Stimulated activated CD8-positive, alpha-beta memory T cell treated with anti-CD3 and anti-CD28 coated beads, Interleukin-4, amount 100 ng/mL, for 48 hours (primary cell): ENCODE measurements at regions not wholly inside any gene's neighbourhood (a gene's known extent, or its start where the extent isn't known, plus 50 kb on each side); places are given as distances from the start of the nearest gene placed in this dataset.
"Not testable (repeated sequence)": the region's sequence is repeated elsewhere in the genome, so short reads cannot be mapped to it uniquely, and the experiment has no call there.

Experiments
- DNase-seq: peaks from one replicate; pipeline ENCODE4 v3.0.0-alpha.2; 2020

DNA sequence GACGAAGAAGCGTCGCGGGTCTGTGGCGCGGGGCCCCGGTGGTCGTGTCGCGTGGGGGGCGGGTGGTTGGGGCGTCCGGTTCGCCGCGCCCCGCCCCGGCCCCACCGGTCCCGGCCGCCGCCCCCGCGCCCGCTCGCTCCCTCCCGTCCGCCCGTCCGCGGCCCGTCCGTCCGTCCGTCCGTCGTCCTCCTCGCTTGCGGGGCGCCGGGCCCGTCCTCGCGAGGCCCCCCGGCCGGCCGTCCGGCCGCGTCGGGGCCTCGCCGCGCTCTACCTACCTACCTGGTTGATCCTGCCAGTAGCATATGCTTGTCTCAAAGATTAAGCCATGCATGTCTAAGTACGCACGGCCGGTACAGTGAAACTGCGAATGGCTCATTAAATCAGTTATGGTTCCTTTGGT, 1533.5 kb upstream of the TPTE start:
- DNase-seq: not testable (repeated sequence)

DNA sequence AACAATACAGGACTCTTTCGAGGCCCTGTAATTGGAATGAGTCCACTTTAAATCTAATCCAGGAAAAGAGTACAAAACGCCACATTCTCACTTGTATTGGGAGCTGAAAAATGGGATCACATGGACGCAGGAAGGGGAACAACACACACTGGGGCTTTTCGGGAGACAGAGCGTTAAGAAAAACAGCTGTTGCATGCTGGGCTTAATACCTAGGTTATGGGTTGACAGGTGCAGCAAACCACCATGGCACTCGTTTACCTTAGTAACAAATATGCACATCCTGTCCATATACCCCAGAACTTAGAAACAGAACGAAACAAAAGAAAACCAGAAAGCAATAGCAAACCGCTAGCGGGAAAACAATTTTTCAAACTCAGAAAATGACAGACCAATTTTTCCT, 1532.7 kb upstream of the TPTE start:
- DNase-seq: no peak

- DNase-seq: no peak
These were observed 1532.1 kb upstream of the TPTE start for GRCh38 chr21:8989261-8989711.

- DNase-seq: no peak
These were observed 1531.6 kb upstream of the TPTE start for GRCh38 chr21:8989721-8990325.

GRCh38 chr21:8990326-8991087, 1530.9 kb upstream of the TPTE start:
- DNase-seq: no peak

- no peak for DNase-seq
These were observed 1530.1 kb upstream of the TPTE start for GRCh38 chr21:8991088-8991907.

DNA sequence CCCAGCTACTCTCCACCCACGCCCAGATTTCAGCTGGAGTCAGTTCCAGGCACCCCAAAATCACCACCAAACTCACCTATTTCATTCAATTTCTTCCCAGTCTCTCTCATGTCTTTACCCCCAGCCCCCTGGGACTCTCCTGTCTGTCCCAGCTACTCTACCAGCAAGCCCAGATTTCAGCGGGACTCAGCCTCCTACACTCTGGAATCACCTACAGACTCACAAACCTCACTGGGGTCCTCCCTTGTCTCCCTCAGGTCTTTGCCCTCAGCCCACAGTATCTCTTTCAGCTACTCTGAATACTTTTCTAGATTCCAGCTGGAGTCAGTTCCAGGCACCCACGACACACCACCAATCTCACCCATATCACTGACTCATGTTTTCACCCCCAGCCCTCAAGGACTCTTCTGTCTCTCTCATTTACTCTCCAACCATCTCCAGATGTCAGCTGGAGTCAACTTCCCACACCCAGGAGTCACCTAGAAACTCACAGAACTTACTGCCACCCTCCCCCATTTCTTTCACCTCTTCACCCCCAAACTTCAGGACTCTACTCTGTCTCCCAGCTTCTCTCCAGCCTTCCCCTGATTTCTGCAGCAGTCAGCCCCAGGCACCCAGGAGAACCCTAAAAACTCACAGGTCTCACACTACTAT, 1529.3 kb upstream of the TPTE start:
- no peak for DNase-seq

- DNase-seq: no peak
These were observed 1528.6 kb upstream of the TPTE start for GRCh38 chr21:8992731-8993174.

DNA sequence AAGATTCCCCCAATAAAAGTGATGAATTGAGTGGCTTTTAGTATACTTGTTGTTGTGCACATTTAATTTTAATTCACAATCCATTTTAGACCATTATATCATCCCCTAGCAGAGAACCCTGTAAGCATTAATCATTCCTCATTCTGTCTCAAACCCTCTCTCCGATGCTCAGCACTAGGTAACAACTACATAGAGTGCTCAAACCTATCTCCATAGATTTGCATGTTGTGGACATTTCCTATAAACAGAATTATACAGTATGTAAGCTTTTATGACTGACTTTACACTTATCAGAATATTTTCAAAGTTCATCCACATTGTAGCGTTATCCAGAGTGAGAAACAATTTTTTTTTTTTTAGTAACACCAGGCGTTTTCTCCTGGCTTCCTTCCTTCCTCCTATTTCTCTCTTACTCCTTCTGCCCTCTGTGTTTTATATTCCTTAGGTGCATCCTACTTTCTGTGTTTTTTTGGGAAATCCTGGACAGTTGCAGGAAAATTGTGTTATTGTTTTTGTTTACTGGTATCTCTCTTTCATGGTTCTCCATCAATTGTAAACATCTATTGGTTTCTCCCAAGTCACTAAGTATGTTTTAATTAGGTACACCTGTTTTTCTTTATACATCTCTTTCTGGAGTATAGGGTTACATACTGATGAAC, 1528.0 kb upstream of the TPTE start:
- no peak for DNase-seq

- no peak for DNase-seq
These were observed 1527.3 kb upstream of the TPTE start for GRCh38 chr21:8993943-8994639.

- DNase-seq: no peak
These were observed 1526.5 kb upstream of the TPTE start for GRCh38 chr21:8994640-8995511.

DNA sequence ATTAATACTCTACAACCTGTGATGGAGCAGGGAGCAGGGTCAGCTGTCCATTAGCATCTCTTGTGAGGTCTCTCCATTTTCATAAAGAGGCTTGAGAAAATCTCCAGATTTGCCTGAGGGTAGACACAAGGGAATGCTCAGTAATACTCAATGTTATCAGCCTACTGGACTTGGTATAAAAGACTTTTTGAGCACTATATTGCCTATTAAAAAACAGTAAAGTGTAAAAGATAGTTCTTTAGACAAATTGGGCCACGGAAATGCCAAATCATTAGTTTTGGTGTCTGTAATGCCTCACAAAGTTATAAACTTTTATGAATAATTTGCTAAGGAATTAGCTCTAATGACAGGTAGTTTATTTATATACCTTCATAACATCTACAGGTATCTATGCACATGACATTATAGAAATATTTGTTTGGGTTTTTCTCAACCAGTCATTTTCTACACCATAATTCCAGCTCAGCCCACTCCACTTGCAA, 1524.9 kb upstream of the TPTE start:
- DNase-seq: not testable (repeated sequence)

- DNase-seq: no peak
These were observed 1524.4 kb upstream of the TPTE start for GRCh38 chr21:8997011-8997440.

GRCh38 chr21:8997443-8998390, 1523.7 kb upstream of the TPTE start:
- not testable (repeated sequence) for DNase-seq

DNA sequence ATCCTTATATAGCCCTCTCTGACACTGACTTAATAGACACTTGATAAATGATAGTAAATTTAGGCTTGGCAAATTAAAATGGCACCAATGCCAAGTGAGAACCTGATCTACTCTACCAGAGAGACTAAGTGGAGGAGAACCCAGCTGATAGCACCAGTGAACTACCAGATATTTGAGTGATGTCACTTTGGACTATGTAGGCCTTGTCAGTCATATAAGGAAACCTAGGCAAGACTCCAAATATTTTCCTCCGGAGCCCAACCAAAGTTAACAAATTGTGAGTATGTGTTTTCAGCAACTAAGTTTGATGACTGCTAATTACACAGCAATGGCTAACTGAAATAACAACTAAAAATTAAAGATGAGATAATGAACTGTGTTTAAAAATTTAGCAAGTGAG, 1522.9 kb upstream of the TPTE start:
- not testable (repeated sequence) for DNase-seq

DNA sequence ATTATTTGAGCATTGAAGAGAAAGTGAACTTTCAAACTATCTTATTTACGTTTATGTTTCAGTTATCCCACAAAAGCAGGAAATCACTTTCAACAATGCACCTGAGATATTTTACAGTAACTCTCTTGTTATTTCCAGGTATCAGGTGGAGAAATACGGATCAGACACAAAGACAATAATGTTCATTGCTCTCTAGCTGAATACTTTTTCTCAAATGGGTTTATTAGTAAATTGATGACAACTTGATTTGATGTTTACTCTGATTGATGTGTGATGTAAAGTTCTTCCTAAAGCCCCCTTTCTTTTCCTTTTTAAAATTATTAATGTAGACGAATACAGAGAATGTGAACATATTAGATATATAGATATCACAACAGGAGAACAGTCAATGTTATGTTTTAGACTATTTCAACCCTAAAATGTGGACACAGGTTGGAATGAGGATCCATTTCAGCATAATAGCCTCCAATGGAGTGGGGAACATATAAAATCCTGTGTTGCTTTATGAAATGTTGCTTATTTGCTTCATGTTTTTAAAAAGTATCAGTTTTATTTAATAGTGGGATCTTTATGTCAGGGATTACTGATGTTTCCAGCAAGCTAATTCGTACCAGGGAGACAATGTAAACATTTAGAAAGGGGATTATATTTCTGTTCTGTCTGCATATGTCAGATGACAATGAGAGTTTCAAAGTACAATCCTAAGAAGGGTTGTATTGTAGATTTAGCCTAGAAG, 1522.3 kb upstream of the TPTE start:
- no peak for DNase-seq

DNA sequence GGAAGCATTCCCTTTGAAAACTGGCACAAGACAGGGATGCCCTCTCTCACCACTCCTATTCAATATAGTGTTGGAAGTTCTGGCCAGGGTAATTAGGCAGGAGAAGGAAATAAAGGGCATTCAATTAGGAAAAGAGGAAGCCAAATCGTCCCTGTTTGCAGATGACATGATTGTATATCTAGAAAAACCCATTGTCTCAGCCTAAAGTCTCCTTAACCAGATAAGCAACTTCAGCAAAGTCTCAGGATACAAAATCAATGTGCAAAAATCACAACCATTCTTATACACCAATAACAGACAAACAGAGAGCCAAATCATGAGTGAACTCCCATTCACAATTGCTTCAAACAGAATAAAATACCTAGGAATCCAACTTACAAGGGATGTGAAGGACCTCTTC, 1521.3 kb upstream of the TPTE start:
- not testable (repeated sequence) for DNase-seq

DNA sequence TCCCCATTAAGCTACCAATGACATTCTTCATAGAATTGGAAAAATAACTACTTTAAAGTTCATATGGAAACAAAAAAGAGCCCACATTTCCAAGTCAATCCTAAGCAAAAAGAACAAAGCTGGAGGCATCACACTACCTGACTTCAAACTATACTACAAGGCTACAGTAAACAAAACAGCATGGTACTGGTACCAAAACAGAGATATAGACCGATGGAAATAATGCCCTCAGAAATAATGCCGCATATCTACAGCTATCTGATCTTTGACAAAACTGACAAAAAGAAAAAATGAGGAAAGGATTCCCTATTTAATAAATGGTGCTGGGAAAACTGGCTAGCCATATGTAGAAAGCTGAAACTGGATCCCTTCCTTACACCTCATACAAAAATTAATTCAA, 1520.7 kb upstream of the TPTE start:
- DNase-seq: not testable (repeated sequence)
